ENCODE measurements at regions not wholly inside any gene's neighbourhood (a gene's known extent, or its start where the extent isn't known, plus 50 kb on each side); places are given as distances from the start of the nearest gene placed in this dataset.

DNA sequence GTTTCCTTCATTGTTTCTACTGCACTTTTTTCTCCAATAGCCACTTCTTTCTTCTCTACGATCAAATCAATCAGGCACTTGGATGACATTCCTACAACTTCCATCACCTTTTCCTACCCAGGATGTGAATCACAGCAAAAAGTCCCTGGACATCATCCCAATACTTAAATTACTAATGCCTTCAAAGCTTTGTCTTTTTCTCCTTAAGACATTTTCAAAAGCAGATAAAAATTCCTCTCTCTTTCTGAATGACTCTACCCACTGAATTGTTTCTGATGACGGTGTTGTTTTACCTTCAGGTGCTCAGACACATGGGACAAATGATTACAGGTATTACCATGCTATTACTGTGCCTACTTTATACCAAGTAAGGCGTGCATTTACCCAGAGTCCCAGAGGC lies 500.9 kb downstream of the FBXO15 start:
- peak; percentile 22 for DNase-seq (ENCODE audit: extremely low read depth, low read depth)
- TF ChIP-seq, protein P1, sequence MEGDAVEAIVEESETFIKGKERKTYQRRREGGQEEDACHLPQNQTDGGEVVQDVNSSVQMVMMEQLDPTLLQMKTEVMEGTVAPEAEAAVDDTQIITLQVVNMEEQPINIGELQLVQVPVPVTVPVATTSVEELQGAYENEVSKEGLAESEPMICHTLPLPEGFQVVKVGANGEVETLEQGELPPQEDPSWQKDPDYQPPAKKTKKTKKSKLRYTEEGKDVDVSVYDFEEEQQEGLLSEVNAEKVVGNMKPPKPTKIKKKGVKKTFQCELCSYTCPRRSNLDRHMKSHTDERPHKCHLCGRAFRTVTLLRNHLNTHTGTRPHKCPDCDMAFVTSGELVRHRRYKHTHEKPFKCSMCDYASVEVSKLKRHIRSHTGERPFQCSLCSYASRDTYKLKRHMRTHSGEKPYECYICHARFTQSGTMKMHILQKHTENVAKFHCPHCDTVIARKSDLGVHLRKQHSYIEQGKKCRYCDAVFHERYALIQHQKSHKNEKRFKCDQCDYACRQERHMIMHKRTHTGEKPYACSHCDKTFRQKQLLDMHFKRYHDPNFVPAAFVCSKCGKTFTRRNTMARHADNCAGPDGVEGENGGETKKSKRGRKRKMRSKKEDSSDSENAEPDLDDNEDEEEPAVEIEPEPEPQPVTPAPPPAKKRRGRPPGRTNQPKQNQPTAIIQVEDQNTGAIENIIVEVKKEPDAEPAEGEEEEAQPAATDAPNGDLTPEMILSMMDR (IDR thresholded peaks at IDR 0.05; ENCODE audit: low read depth, low read length), result no peak

DNA sequence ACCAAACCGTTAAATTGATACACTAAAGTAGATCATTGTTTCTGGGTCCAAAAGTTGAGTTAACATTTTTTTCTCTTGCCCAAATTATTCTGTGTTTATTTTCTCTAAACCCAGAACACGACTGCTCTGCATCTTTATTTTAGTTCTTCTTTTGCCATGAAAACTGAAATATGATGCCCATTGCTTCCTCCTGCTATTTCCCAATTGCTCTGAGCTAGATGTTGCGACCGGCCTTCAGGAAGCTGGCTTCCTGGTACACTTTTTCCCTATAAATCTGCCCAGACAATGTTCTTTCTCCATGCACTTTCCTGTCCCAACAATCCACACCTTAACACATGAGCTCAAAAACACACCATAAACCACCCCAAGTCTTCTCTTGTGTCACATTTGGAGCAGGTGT lies 501.4 kb downstream of the FBXO15 start:
- TF ChIP-seq, protein P1 (IDR thresholded peaks at IDR 0.05; ENCODE audit: low read depth, low read length), result no peak
- no peak for DNase-seq (ENCODE audit: extremely low read depth, low read depth)

DNA sequence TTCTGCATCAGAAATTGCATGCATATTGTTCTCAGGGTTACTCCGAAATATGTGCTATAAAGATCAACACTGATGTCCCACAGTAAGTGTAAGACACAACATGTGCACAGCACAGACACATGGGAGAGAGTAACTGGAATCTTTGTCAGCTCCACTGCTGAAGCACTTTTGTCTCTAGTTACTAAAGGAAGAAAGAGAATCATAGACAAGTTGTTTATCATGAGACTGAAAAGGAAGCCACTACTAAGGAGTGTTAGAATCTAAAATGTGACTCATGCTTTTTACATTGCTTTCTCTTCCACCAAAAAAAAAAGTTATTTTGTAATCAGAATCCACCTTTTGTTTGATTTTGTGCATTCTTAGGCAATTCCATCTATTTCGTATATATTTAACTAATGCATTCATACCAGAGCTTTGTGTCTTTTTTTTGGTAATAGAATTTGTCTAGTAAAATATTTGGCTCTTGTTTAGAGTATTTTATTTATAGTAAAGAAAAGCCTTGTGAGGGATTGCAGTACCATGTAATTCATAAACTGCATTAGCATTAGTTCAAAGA lies 502.4 kb downstream of the FBXO15 start:
- DNase-seq (ENCODE audit: extremely low read depth, low read depth), result no peak

DNA sequence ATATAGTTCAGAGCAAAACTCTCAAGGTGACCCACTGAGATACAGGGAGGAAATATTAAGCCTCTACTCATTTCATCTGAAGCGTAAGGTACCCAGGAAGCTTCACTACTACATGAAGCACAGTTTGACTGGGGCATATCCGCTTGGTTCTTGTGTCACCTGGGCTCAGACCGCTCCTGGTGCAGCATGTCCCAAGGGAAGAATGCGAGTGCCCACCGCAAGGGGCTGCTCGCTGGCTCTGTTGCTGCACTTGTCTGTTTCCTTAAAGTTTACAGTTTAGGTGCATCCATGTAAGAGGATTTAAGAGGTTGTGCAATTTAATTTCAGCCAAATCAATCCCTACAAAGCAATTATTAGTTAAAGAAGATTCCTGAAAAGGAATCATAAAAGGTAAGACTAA lies 507.8 kb downstream of the FBXO15 start:
- TF ChIP-seq, protein P1 (IDR thresholded peaks at IDR 0.05; ENCODE audit: low read depth, low read length), result no peak
- no peak for DNase-seq (ENCODE audit: extremely low read depth, low read depth)

More for the DNA sequence above, 502.4 kb downstream of the FBXO15 start:
- TF ChIP-seq, protein P1 (IDR thresholded peaks at IDR 0.05; ENCODE audit: low read depth, low read length), result no peak

DNA sequence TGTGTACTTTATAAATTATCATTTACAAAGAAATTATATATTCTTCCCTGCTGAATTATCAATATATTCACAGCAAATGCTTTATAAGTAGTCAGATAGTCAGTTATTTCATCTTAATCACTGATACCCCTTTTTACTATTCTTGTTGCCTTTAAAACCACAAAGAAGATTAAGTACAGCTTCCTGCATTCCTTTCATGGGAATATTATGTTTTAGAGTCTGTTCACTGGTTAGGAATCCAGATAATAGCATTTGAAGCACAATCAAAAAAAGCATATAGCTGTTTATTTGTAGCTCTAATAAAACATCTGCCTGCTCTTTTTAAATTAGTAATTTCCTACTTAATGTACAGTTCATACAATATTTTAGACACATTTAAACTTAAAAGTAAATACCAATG lies 508.9 kb downstream of the FBXO15 start:
- TF ChIP-seq, protein P1 (IDR thresholded peaks at IDR 0.05; ENCODE audit: low read depth, low read length), result no peak
- DNase-seq (ENCODE audit: extremely low read depth, low read depth), result no peak

DNA sequence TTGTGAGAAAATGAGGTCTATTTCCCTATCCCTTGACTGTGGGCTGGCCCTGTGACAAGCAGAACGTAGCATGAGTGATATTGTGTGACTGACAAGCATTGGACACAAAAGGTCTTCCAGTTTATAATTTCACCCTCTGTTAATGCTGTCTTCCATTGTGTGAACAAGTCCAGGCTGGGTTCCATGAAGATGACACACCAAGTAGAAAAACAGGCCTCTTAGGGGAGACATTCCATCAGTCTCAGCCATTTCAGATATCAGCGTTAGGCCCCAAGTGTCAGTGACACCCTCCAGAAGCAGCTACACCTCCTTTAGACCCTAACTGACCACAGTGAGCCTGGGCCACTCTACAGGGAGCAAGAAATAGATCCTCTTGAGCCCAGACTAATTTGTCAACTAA lies 511.3 kb downstream of the FBXO15 start:
- DNase-seq (ENCODE audit: extremely low read depth, low read depth), result no peak
- TF ChIP-seq, protein P1 (IDR thresholded peaks at IDR 0.05; ENCODE audit: low read depth, low read length), result no peak

DNA sequence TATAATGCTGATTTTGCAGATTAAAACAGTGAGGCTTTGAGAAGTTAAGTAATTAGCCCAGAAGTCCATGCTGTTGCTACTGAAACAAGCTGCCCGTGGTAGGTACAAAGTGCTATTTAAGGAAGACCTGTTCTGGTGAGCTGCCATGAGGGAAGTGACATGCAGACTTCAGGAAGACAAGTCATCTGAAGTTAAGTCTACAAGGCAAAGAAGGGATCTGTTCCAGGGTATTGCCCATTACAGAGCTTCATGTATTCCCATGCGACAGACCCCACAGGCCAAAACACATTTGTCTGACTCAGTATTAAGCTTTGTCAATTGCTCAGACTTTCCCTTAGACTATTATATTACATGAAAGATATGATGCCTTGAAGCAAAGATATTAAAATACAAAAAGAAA lies 520.8 kb downstream of the FBXO15 start:
- DNase-seq (ENCODE audit: extremely low read depth, low read depth), result no peak
- TF ChIP-seq, protein P1 (IDR thresholded peaks at IDR 0.05; ENCODE audit: low read depth, low read length), result no peak
